Mammary epithelial cell (primary cell): ENCODE measurements at regions not wholly inside any gene's neighbourhood (a gene's known extent, or its start where the extent isn't known, plus 50 kb on each side); places are given as distances from the start of the nearest gene placed in this dataset.

Source experiments
- EZH2 ChIP-seq: IDR thresholded peaks from 2 replicates; pipeline ENCODE4 v1.6.1; 2012; ENCODE audit warnings: low read length, inconsistent platforms, borderline replicate concordance
- TF ChIP-seq, protein P1 (sequence below), 2 donors: IDR thresholded peaks in 1 of 2; conservative IDR thresholded peaks in 1 of 2; 2 replicates each; pipeline ENCODE4 v1.5.1; 2011 to 2012; ENCODE audit warnings: inconsistent platforms in 2 of 2, low read length in 2 of 2, mild to moderate bottlenecking in 2 of 2, control low read depth in 1 of 2, low read depth in 1 of 2; ENCODE audit not compliant: insufficient read depth in 1 of 2; ENCODE audit errors: extremely low read depth in 1 of 2

DNA sequence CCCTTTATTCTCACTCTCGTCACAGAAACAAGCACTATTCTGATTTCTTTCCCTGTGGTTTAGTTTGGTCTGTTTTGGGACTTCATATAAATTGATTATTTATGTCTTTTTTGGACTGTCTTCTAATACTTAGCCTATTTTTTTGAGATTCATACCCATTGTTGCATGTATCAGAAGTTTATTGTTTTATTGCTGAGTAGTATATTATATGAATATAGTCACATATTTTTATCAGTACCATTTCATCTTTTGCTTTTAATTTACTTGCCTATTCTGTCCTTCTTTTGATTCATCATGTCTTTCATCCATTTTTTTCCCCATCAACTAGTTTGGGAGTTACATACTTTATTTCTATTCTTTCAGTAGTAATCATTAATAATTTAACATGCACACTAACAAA lies 112.0 kb downstream of the ID4 start:
- TF ChIP-seq, protein P1, sequence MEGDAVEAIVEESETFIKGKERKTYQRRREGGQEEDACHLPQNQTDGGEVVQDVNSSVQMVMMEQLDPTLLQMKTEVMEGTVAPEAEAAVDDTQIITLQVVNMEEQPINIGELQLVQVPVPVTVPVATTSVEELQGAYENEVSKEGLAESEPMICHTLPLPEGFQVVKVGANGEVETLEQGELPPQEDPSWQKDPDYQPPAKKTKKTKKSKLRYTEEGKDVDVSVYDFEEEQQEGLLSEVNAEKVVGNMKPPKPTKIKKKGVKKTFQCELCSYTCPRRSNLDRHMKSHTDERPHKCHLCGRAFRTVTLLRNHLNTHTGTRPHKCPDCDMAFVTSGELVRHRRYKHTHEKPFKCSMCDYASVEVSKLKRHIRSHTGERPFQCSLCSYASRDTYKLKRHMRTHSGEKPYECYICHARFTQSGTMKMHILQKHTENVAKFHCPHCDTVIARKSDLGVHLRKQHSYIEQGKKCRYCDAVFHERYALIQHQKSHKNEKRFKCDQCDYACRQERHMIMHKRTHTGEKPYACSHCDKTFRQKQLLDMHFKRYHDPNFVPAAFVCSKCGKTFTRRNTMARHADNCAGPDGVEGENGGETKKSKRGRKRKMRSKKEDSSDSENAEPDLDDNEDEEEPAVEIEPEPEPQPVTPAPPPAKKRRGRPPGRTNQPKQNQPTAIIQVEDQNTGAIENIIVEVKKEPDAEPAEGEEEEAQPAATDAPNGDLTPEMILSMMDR (conservative IDR thresholded peaks at IDR 0.05 in 1 of 2, IDR thresholded peaks at IDR 0.05 in 1 of 2; ENCODE audit: extremely low read depth in 1 of 2, insufficient read depth in 1 of 2, low read depth in 1 of 2, low read length in 2 of 2): no peak
- TF ChIP-seq EZH2: no peak
